Sigmoid colon (tissue), 4 donors: ENCODE measurements at regions not wholly inside any gene's neighbourhood (a gene's known extent, or its start where the extent isn't known, plus 50 kb on each side); places are given as distances from the start of the nearest gene placed in this dataset.

ENCODE experiments used
- POLR2A ChIP-seq, 2 donors: fragments of 450-650 bp; IDR thresholded peaks; one replicate each; pipeline ENCODE4 v1.6.1; 2016; ENCODE audit warnings: antibody characterized with exemption in 2 of 2, mild to moderate bottlenecking in 2 of 2, moderate library complexity in 2 of 2
- POLR2AphosphoS5 ChIP-seq, 4 donors: sonication (generic); formaldehyde crosslinking; IDR thresholded peaks; one replicate each; pipeline ENCODE4 v1.6.1; 2017; ENCODE audit warnings: antibody characterized with exemption in 4 of 4
- TF ChIP-seq, protein P1 (sequence below), 4 experiments: fragments of 450-650 bp in 3 of 4; fragments of 200-600 bp in 1 of 4; IDR thresholded peaks; one replicate each; pipeline ENCODE4 v1.5.1; 2016 to 2019; ENCODE audit warnings: antibody characterized with exemption in 4 of 4, mild to moderate bottlenecking in 3 of 4, moderate library complexity in 2 of 4

DNA sequence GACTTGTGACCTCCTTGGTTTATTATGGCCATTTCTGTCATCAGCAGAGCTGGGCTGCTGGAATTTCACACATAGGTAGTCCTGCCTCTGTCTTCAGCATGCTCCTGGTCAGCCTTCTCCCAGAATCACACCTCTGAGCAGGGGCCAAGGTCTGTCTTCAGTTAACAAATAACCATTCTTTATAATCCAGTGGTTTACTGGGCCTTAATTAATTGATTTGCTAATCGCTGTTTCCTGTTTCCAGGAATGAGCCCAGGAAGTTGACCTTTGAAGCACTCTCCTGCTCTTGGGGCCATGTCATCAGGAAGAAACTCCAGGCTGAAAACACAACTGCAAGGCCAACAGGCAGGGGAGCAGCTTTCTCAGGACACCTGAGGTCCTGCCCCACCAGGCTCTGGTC, 278.5 kb downstream of the SRBD1 start:
- TF ChIP-seq, protein P1, sequence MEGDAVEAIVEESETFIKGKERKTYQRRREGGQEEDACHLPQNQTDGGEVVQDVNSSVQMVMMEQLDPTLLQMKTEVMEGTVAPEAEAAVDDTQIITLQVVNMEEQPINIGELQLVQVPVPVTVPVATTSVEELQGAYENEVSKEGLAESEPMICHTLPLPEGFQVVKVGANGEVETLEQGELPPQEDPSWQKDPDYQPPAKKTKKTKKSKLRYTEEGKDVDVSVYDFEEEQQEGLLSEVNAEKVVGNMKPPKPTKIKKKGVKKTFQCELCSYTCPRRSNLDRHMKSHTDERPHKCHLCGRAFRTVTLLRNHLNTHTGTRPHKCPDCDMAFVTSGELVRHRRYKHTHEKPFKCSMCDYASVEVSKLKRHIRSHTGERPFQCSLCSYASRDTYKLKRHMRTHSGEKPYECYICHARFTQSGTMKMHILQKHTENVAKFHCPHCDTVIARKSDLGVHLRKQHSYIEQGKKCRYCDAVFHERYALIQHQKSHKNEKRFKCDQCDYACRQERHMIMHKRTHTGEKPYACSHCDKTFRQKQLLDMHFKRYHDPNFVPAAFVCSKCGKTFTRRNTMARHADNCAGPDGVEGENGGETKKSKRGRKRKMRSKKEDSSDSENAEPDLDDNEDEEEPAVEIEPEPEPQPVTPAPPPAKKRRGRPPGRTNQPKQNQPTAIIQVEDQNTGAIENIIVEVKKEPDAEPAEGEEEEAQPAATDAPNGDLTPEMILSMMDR (IDR thresholded peaks at IDR 0.05) = no peak
- no peak for TF ChIP-seq POLR2A (IDR thresholded peaks at IDR 0.05)
- no peak for TF ChIP-seq POLR2AphosphoS5 (IDR thresholded peaks at IDR 0.05)
